D341Med (cell line): ENCODE measurements at regions not wholly inside any gene's neighbourhood (a gene's known extent, or its start where the extent isn't known, plus 50 kb on each side); places are given as distances from the start of the nearest gene placed in this dataset.
A peak's percentile ranks its signal among the peaks of the same experiment; 100 is the strongest.
"Not testable (repeated sequence)": the region's sequence is repeated elsewhere in the genome, so short reads cannot be mapped to it uniquely, and the experiment has no call there.

Experiments
- DNase-seq: peaks from one replicate; pipeline ENCODE4 v3.0.0; 2012; ENCODE audit warnings: low spot score

DNA sequence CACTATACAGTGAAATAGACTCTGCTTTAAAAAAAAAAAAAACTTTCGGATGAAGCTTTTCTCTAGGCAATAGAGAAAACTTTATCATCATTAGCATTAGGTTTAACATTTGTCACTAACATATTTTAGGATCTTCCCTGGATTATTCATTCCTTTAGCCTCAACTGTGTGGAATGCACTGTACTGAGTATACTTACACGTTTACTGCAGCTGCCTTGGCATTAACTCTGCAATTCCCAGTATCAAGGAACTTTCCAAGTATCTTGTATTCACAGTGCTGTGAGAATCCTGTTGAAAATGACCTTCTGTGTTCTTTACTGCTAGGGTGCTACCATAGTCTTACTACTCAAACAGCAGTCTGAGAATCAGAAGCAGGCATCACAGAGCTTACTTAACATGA is 328.2 kb upstream of the COL3A1 start:
- DNase-seq, result no peak

- DNase-seq, result peak; percentile 20
Measured at GRCh38 chr2:188647430-188648070, 326.6 kb upstream of the COL3A1 start.

DNA sequence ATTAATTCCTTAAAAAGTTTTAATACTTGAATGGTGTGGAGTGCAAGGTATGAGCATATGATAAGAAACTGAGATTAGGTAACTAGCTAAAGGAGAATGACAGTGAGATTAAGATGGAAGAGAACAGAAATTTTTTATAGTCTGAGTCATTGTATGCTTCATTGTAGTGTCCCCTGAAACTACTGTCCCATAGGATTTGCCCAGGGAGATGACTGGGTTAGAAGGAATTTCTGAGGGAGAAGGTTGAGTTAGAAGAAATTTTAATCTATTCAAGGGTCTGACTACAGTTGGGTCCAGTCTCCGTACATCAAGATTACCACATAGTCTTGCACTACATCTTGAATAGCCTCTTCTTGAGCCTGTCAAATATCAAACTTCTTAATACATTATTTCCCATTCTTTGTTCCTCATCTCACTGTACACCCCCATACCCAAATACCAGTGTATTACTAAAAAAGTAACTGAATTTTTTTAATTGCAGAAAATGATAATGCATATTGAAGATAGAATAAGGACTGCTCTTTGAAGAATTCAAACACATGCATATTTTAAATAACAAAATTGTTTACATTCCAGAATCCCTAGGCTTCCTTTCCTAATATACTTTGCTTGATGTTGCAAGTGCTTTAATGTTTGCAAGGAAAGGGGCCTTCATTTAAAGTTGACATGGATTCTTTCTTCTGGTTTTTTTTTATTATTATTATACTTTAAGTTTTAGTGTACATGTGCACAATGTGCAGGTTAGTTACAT is 314.3 kb upstream of the COL3A1 start:
- DNase-seq, result no peak

GRCh38 chr2:188663301-188663700 is 310.9 kb upstream of the COL3A1 start:
- DNase-seq, result no peak

GRCh38 chr2:188664416-188664815 is 309.8 kb upstream of the COL3A1 start:
- DNase-seq, result no peak

DNA sequence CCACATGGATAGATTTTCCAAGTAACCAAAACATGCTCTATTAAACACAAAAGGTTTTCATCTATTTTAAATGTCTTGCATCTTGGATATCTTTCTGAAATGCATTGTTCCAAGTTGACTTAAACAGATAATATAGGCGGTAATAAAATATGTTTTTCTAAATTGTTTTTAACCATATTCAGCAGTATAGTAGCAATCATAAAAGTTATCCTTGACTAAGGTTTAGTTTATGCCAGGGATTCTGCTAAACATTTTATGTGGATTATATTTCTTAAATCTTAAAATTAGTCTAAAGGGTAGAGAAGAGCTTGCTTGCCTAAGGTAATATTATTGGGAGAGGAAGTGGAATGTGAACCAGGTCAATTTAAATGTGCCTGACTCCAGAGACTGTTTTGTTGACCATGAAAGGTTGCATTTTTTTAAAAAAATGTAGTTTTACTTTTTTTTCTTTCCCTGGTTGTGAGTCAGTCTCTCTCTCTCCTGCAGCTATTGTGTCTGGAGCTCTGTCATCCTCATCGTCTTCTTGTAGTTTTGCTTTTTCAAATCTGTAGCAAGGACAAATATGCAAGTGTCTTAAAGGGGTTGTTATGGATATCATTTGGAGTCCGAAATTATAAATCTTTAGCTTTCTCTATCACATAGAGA is 309.1 kb upstream of the COL3A1 start:
- DNase-seq, result no peak

- DNase-seq, result no peak
Measured at GRCh38 chr2:188665727-188666304, 308.4 kb upstream of the COL3A1 start.

- DNase-seq, result no peak
Measured at GRCh38 chr2:188666503-188666902, 307.7 kb upstream of the COL3A1 start.

DNA sequence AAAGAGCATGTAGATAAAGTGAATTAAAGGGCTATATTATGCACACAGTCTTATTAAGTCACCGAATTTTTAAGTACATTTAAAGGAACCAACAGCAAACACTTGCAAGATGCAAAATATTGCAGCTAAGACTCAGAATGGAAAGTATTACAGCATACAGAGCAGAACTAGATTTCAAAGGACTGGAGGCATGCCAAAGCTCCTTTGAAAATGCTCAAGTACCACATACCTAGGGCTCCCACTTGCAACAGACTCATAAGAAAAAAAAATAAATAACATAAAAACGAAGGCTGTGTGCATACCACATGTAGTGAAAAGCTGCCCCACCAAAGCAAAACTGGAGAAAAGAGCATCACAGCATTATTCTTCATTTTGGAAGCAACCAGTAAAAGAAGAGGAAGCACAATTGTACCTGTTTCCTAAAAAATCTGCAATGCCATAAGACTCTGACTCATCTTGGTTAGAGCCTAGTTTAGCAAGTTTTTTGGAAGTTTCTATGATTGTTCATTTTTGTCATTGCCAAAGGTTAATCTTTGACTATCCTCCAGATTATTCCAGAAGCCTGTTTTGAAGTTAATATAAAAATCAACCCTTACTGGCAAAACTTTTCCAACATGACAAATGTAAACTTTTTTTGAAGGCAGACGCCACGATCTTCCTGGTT is 306.0 kb upstream of the COL3A1 start:
- no peak for DNase-seq

DNA sequence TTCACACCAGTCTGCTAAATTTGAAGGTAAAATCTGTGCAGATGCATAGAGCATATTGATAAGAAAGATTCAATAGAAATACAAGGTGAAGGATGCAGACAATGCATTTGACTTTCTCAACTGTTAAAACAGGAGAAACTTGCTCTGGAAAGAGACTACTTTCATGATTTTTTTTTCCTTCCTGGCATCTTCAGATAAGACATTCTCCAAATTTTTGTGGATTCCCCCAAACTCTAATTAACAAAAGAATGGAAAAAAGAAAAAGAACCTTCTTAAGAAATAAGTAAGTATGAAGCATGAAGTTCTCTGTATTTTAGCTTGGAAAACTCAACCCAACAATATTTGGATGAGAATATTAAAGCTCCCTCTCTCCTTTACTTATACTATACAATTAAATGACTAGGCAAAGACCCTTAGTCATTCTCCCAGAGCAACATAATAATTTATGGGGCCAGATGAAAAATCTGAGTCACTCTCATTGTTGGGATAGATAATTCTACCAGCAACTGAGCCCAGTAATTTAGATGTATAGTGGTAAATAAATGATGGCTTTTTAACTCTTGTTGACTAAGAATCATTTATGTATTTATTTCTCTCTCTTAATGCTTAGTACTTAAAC is 298.7 kb upstream of the COL3A1 start:
- no peak for DNase-seq

DNA sequence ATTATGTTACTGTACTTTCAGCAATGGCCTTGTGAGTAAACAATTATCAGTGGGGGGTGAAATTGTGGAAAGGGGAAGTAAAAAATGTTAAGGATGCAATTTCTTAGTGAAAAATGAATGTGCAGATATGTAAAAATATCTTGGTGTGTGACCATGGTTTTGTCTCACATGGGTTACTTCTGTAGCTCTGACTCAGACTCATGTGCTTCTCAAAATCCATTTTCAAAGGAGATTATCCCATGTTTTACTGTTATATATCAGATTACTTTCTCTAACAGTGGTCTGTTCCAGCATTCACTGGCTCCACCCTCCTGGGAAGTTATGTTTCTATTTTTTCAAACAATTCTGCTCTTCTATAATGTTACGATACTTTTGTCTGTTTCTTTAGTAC is 298.2 kb upstream of the COL3A1 start:
- no peak for DNase-seq

- no peak for DNase-seq
Measured at GRCh38 chr2:188677142-188677541, 297.0 kb upstream of the COL3A1 start.

DNA sequence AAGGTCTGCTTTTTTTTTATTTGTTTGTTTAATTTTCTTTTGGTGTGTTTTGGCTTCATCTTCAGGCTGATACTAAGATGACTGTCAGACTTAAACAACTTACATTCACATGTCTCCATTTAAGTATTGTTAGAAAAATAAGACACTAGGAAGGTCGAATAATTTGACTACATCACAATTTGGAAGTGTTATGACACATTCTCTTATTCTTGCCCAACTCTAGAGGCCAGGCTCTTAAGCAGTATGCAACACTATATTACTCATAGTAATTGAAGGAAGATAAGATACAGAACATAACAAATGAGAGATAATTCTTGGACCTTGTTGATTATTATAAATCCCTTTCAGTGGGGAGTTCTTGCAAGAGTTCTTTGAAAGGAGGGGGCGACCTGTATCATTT is 295.3 kb upstream of the COL3A1 start:
- no peak for DNase-seq

DNA sequence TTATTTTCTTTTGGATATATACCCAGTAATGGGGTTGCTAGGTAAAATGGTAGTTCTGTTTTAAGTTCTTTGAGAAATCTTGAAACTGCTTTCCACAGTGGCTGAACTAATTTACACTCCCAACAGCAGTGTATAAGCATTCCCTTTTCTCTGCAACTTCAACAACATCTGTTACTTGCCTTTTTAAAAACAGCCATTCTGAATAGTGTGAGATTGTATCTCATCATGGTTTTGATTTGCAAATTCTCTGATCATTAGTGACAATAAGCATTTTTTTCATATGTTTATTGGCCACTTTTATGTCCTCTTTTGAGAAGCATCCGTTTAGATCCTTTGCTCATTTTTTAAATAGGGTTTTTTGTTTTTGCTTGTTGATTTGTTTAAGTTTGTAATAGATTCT is 291.3 kb upstream of the COL3A1 start:
- DNase-seq, result no peak

GRCh38 chr2:188684795-188685194 is 289.4 kb upstream of the COL3A1 start:
- DNase-seq, result no peak

DNA sequence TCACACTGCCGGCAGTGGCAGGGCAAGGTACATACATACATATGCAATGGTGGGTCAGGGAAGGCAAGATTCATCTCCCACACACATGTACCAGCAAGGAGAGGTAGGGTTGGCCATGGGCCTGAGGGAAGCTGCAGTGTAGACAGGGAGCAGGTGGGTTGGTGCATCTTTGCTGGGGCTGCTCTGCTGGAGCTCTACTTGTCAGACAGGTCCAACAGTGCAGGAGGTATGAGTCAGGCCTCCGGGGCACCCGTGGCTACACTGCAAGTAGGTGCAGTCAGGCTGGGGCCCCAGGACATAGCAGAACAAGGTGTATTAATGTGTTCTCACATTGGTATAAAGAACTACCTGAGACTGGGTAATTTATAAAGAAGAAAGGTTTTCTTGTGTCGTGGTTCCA is 281.1 kb upstream of the COL3A1 start:
- DNase-seq, result peak; percentile 10

GRCh38 chr2:188693771-188694170 is 280.4 kb upstream of the COL3A1 start:
- DNase-seq, result no peak

GRCh38 chr2:188695953-188696352 is 278.2 kb upstream of the COL3A1 start:
- DNase-seq, result no peak

GRCh38 chr2:188698151-188698550 is 276.0 kb upstream of the COL3A1 start:
- DNase-seq, result not testable (repeated sequence)

DNA sequence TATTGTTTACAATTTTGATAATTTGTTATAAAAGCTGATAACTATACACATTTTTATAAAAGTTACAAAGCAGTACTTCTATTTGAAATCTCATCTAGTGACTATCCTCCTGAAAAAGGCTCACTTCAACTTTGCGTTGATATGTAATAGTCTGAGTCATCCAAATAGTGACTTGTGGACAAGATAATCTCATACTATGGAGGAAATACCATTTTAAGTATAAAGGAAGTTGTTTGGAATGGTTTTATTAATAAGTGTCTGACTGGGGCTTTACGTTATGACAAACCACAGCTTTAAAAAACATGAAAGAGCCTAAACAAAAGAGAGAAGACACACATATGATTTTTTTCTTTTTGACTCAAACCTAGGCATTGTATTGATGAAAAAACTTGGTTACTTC is 272.3 kb upstream of the COL3A1 start:
- no peak for DNase-seq

GRCh38 chr2:188705191-188705590 is 269.0 kb upstream of the COL3A1 start:
- no peak for DNase-seq

GRCh38 chr2:188713961-188714360 is 260.2 kb upstream of the COL3A1 start:
- DNase-seq, result no peak
